ENCODE measurements at regions not wholly inside any gene's neighbourhood (a gene's known extent, or its start where the extent isn't known, plus 50 kb on each side); places are given as distances from the start of the nearest gene placed in this dataset.

DNA sequence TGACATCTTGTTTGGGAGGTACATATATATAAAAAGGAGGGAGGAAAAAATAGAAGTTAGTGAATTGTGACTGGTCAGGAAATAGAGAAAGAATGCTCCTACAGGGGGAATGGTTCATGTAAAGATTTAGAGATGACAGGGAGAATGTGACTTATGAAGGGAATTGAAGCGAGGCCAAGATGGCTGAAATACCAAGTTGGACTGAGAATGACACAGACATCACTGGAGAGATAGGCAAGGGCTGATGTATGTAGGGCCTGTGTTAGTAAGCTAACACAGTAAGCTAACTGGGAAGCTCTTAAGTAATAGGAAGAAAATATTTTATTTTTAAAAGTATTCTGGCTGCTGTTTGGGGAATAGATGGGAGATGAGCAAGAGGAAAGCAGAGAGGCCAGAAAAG lies 286.3 kb downstream of the NNT start:
- TF ChIP-seq, protein P1, sequence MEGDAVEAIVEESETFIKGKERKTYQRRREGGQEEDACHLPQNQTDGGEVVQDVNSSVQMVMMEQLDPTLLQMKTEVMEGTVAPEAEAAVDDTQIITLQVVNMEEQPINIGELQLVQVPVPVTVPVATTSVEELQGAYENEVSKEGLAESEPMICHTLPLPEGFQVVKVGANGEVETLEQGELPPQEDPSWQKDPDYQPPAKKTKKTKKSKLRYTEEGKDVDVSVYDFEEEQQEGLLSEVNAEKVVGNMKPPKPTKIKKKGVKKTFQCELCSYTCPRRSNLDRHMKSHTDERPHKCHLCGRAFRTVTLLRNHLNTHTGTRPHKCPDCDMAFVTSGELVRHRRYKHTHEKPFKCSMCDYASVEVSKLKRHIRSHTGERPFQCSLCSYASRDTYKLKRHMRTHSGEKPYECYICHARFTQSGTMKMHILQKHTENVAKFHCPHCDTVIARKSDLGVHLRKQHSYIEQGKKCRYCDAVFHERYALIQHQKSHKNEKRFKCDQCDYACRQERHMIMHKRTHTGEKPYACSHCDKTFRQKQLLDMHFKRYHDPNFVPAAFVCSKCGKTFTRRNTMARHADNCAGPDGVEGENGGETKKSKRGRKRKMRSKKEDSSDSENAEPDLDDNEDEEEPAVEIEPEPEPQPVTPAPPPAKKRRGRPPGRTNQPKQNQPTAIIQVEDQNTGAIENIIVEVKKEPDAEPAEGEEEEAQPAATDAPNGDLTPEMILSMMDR (IDR thresholded peaks at IDR 0.05): no peak
- TF ChIP-seq TCF7L2 (IDR thresholded peaks at IDR 0.05; ENCODE audit: low read depth, low read length): no peak
